DMS53 (cell line): ENCODE measurements at regions not wholly inside any gene's neighbourhood (a gene's known extent, or its start where the extent isn't known, plus 50 kb on each side); places are given as distances from the start of the nearest gene placed in this dataset.
A peak's percentile ranks its signal among the peaks of the same experiment; 100 is the strongest.

Experiments used
- DNase-seq: peaks from one replicate; lab custom pipeline; 2025; lab: John Stamatoyannopoulos, UW

DNA sequence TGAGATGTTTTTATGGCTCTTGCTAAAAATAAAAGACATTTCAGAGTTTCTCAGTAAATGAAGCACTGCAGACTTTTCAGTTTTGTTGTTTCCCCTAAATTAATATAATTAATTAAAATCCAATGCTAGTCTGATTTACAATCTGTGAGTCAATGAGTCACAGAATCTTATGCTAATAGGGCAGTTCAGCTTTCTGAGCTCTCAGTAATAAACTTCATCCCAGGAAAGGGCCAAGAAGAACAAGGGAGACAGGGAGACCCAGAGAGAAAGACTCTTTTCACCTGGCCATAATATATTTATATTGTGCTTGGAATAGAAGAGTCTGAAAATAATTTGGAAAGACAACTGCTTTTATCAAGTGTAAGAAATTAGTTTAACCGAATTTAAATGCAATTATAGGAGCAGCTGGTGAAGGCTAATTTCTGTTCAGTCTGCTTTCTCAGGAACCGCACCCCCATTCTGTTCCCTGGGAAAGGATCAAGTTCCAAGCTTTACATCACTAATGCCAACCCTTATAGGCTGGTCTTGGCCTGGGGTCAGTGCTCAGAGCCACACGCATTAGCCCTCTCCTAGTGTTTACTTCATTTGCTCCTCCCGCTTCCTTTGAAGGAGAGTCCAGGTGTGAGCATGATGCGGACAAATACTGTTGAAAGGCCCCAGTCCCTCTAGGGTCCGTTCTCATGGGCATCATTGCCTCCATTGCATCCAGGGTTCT, 145.6 kb downstream of the ZBTB18 start:
- no peak for DNase-seq

DNA sequence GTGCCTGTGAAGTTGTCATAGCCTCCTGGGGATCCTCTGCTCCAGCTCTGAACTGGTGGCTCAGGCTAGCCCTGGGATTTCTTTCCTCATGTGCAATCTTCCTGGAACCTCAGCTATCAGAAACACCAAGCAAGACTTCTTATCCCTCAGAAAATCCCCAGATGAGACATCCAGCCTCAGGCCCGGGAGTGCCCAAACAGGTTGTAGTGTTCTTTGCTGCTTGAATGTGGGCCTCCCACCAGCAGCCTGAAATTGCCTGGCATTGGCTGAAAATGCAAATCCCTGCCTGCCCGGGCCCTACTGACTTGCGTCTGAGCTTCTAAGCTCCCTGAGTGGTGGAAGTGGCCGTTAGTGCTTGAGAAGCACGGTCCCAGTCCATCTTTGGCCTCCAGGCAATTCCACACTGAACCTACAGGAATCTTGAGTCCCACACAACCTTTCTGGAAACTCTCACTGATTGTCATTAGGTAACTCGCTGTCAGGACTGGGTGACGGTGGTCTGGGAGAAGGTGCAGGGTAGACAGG, 146.8 kb downstream of the ZBTB18 start:
- no peak for DNase-seq

DNA sequence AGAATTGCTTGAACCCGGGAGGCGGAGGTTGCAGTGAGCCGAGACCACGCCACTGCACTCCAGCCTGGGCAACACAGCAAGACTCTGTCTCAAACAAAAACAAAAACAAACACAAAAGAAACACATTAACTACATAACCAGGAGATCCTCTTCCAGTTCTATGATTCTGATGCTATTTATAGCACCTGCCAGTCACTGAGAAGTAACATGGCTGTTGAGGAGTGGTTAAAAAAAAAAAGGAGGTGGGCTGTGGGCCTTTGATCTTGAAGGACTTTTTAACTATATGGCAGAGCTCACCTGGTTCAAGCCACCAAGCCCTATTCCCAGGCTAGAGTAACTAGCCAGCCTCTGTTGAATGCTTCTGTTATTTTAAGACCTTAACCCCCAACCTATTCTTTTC, 148.8 kb downstream of the ZBTB18 start:
- peak; percentile 7 for DNase-seq

DNA sequence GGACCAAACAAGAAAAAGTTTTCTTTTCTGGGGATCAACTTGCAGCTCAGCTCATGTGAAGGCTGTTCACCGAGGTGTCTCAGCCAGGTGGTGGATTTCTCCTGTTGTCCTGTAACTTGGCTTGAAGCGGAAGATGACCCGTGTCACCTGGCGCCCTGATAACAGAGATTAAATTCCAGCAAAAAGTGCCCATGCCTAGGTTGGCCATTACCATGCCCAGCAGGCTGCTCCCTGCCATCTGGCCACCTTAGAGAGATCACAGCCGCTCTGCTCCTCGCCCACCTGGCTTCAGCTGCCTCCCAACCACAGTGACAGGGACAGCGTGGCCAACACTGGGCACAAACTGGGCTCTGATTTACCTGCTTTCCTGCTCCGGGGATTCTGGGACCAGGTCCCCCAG, 149.5 kb downstream of the ZBTB18 start:
- DNase-seq, result no peak

DNA sequence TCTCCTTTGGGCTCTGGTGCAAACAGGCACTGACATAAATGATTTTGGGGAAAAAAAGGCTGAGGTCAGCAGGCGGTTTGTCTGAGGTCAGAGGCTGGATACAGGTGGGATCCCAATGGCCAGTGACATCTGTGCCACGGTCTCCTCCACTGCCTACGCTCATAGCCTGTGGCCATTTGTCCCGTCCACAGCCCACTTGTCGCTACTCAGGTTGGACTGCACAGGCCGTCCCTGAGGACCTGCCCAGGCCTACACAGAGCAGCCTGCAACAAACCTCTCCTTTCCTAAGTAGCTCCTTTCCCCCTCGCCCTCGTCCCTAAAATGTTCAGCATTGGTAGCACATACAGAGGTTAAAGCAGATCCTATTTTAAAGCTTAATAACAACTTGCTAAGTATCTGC, 150.7 kb downstream of the ZBTB18 start:
- DNase-seq, result no peak

DNA sequence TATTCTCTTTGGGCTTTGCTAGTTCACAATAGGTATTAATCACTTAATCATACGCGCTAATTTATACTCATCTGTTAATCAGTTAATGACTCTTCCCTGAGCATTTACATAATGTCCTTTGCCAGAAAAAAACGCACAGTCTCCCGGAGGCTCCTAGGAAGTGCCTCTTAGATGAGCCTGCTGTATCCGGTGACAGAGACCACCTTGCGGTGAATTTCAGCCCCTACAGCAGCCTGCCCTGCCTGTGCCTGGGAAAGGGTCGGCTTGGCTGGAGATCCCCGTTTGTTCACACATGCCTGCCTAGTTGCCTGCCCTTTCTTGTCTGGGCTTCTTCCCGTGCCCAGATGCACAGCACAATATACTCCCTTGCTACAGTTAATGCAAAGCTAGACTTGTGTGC, 152.9 kb downstream of the ZBTB18 start:
- DNase-seq, result no peak

DNA sequence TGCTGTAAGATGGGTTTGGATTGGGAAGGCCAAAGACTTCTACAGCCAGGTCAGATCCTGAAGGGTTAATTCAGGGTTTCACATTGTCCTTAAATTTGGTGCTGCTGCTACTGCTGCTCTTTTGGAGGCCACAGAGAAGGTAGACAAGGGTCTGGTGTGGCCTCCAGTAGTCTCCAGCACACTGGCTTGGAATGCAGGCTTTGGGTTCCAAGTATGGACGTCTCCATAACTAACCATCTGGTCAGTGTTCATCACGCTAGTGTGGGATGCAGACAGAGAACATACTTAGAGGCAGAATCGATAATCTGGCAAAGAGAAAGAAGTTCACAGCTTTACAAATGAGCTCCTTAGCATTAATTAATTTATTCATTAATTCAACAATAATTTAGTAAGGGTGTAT, 154.1 kb downstream of the ZBTB18 start:
- no peak for DNase-seq

DNA sequence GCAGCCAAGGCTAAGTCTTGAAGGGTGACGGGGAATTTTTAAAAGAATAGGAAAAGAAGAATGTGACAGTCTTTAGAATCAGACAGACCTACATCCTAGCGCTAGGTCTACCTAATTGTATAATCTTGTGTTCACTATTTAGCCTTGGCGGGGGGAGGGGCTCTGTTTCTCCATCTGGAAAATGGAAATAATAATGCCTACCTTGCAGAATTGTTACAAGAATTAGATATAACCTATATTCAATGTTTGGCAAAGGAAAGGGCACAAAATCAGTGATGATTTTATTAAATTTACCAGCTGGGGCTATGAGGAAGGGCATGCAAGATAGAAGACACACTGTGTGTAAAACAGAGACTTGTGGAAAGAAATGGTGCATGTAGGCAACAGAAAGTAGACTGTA, 154.8 kb downstream of the ZBTB18 start:
- no peak for DNase-seq

DNA sequence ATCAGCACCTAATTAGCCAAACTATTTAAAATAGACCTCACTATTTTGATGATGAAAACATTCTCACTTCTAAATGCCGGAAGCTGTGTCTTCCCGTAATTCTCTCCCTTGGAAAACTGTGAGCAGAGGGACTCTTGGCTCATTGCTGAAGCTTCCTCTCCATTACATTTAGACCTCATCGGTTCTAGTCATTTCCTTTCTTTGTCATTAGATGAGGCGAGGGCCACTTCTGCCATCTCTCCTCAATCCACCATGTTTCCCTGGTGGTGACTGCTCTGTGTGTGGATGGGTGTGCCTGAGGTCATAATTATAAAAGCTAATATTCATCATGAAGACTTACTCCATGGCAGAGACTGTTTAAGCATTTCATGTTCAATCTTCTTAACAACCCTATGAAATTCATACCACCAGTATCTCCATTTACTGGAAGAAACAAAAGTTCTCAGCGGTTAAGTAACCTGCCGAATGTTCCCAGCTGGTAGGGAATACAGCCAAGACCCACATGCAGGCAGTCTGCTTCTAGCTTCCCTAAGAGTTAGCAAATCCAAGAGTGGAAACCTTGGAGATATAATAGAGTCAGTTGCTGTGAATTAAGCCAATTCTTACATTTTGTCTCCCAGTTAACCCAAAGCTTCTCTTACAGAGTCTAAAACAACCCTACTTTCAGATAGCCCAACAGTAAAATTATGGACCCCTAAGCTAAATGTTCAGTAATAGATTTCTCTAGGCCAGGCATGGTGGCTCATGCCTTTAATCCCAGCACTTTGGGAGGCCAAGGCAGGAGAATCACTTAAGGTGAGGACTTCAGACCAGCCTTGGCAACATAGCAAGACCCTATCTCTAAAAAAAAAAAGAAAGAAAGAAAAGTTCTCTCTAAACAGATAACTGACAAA, 156.2 kb downstream of the ZBTB18 start:
- no peak for DNase-seq

DNA sequence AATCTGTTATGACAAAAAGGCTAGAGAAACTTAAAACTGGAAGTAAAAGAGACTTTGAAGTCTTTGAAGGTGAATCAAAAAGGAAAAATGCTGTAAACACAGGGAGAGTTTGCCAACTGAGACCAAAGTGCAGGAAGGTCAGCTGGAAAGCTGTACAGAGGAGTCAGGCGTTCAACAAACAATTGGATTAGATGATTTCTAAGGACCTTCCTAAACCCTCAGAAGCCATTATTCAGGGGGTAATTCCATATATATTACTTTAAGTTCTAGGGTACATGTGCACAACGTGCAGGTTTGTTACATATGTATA, 156.8 kb downstream of the ZBTB18 start:
- DNase-seq, result no peak

DNA sequence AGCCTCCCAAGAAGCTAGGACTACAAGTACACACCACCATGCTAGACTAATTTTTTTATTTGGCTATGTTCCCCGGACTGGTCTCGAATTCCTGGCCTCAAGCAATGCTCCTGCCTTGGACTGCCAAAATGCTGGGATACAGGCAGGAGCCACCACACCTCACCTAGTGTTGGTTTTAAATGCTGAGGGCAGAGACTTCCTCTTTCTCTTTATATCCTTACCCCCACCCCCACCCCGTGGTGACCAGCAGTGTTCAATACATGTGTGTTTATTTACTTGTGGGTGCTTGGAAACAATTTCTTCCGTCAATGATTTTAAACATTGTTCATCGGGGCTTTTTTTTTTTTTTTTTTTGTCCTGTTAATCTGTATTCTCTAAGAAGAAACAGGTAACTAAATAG, 158.9 kb downstream of the ZBTB18 start:
- DNase-seq, result no peak

DNA sequence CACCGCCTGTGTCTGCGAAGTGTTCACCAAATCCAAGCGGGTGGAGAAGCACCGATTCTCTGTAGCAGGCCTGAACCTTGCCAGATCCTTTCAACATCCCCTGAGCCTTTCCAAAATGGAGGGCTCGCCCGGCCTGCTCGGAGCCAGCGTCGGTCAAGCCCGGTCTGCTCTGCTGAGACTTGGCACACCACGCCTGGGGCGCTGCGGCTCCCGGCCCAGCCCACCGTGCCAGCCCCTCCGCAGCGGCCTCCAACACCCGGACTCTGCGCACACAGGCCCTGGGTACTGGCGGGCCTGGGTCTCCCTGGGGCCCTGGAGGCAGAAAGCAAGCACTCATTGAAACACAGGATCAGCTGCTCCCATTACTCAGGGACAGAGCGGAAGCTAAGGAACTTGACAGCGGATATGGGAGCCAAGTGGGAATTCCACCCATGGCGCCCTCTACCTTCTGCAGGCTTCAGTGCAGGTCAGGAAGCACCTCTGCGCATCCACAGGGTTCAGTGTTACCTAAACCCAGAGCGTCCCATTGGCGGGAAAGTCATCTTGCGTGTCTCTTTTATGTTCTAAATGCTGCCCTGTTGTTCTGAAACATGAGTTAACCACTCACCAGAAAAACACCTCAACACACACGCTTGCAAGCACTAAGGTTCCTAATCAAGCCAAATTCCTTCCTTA, 159.9 kb downstream of the ZBTB18 start:
- DNase-seq, result peak; percentile 51

DNA sequence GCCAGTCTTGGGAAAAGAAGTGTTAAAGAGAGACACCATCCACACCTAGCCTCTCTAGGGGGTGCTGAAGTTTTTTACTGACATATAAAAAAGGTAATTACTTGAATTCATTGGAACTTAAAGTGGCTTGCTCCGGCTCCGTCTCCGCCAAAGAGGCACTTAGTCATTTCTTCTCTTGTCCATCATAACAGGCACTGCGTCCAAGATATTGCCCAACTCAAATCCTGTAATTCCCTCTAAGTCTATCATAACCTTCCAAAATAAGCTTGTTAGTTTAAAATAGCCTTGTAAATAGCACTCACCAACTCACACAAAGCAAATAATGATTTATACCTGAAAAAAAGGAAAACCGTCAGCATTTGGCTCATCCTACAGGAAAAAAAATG, 160.5 kb downstream of the ZBTB18 start:
- no peak for DNase-seq

DNA sequence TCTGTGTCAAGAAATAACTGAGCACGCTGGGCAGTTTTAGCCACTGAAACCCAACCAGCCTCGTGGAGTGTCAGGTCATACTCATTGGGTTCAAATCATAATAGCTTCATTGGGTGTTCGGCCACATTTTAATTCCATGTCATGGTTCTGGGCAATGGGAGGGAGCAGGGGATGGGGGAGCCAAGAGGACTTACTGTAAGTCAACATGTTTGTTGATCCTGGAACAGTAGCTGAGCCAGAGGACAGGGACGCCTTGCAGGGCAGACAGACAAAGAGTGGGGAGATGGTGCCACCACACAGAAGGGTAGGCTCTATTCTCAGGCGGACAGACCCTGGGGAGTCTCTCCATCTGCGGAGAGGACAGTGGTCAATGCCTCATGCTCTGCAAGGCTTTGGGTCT, 161.1 kb downstream of the ZBTB18 start:
- no peak for DNase-seq

DNA sequence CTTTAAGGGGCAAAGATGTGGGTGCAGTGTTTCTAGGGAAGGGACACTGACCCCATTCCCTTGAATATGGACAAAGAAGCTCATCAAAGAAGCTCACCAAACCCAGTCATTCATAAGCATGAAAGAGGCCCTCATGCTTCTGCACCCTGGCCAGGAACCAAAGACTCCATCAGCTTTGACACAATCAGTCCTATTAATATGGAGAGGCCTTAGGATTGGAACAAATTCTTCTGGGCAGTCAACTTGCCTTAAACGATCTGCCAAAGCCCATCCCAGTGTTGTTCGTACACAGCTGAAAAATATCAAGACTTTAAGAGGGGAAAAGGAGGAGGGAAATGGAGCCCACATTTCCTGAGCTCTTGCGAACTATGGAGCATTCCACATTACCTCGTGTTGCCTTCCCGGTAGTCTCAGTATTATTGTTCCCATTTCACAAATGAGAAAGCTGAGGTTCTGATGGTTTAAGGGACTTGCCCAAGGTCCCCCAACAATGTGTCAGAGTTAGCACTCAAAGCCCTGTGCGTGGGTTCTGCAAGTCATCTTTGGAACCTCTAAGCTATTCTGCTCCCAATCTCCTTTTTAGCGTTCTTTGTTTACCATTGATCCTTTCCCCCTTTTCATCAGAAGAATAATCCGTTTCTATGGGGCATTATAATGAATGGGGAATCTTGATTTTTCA, 161.9 kb downstream of the ZBTB18 start:
- DNase-seq, result no peak

DNA sequence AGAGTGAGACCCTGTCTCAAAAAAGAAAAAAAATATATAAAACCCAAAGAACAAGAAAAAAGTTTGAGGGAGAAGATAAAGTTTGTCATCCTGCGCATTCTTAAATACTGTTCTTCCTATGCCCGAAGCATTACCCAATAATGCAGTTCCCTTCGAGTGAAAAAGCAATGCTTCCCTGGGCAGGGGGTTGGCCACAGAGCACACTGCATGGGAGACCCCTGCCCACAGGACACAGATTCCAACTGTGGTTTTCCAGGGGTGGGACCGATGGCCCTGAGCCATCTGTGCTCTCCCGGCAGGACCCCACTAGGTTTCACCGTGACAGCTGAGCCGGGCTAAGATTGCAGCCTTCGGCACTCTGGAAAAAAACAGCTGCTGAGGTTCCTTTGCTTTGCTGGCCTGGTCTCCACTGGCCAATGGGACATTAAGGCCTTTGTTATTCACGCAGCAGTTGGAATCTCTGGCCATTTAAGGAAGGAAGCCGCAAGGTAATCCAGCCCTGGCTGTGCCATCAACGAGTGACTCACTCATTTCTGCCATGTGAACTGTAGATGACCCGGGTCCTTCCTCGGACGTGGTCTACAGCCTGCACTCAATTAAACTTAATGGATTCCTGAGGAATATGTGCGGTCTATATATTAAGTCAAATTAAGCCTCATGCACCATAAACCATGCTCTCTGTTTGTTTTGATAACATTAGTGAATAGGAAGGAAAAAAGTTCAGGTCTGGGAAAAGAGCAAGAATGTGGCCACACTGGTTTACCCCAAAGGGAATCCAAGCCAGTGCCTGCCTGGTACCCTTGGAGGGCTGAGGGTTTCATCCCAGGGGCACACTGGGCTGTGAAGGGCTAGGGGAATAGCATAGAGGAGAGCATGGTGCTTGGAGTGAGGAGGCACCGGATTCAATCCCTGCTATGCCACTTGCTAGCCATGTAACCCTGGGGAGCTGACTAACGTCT, 163.2 kb downstream of the ZBTB18 start:
- peak; percentile 72 for DNase-seq

DNA sequence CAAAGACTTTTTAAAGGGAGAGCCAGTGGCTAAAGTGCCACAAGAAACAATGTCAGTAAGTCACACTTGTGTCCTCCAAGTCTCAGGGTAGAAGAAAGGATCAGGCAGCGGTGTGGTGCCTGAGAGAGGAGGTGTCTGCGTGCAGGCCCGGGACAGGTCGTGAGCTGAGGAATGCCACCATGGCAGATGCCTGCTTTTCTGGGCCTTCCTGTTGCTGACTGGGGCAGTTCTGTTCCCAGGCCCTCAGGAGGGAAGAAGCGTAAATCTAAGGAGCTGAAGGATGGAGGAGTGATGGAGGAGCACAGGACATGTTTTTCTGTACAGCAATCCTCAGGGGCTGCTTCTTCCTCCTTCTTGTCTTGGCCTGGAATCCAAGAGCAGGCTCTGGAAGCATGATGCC, 165.8 kb downstream of the ZBTB18 start:
- DNase-seq, result no peak

DNA sequence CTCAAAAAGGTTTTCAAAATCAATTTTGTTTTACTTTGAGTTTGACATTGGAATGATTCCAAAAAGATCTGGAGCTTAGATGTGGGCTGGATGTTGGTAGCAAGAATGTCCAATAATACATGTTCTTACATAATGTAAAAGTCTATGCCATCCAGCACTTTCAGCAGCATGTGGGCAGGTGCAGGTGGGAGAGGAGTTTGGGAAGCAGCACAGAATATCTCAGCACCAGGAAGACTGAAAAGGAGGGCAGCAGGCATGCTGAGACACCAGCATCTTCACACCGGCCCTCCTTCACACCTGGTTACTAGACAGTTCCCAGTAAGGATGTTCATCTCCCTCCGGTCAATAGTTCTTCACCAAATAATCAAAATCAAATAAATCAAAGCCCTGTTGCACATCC, 166.6 kb downstream of the ZBTB18 start:
- no peak for DNase-seq

DNA sequence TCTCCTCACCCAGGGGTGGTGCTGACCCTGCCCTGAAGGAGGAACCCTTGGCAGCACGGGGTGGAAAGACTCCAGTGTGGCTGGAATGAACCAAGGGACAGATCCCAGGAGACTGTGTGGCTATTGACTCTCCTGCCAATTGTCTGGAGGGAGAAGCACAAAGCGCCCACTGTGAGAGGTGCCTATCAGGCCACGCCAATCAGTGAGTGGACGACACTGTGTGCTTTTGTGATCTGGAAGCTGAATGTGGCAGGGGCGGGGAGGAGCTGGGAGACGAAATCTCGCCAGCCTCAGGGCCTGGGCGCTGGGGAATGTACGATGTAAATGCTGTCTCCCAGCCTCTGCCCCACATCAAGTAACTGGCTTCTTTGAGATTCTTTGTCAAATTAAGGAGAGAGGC, 167.1 kb downstream of the ZBTB18 start:
- no peak for DNase-seq

DNA sequence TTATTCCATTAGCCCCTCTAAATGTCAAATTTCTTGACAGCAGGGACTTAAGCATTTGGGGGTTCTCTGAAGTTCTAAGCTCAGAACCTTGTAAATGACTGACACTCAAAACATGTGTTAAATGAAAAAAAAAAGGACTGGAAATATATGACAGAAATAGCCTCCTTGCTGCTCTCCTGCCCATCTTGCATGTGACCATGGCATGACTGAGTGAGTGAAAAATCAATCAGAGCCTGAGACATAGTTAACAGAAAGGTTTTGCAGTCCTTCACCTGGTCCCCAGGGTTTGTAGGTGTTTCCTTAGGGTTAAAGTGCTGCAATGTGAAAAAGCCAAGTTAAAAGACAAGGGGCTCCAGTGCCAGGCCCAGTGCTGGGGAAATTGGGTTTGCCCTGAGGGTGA, 168.1 kb downstream of the ZBTB18 start:
- no peak for DNase-seq

DNA sequence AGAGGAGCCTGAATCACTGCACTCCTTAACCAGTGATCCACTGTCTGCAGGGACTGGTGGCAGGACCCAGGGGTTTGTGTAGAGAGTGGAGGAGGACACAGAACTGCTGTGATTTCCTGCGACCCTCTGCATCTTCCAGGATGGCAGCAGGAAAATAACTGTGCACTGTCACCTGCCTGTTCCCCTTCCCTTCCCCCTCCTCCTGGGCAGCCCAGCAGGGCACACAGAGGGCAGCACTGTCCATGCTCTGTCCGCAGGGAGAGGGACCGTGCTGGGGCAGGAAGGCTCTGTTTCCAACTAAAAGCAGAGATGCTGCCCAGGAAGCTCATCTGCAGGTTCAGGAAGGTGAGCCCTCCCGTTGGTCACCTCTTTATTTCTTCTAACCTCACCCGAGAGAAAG, 168.7 kb downstream of the ZBTB18 start:
- DNase-seq, result no peak
